ENCODE measurements at regions not wholly inside any gene's neighbourhood (a gene's known extent, or its start where the extent isn't known, plus 50 kb on each side); places are given as distances from the start of the nearest gene placed in this dataset.

DNA sequence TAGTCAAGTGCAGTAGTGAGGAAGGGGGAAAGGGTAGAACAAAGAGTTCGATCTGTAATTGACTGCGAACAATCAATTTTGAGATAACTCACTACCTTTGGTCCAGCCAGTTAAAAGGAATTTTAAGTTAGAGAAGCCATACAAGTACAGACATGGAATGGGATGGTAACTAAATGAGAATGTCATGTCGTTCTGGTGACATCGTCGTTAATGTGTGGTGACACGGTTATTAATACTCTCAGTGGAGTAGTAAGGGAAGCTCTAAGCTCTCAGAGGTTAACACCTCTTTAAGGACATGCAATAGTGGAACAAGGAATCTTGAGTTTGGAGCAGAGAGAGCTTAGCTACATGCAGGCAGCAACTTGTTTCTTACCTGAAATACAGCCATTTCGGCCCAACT lies 154.9 kb upstream of the KLF12 start:
- WGBS (ENCODE audit: insufficient coverage, low coverage, missing lambda C conversion rate) = 3% methylated on average over 7 of the region's 7 CpGs
- H3K27ac ChIP-seq (ENCODE audit: extremely low read depth, low read depth, low read length) = no peak overlapping the region
- intact Hi-C loops (cut with micrococcal nuclease) = no loop called here
- H3K4me1 ChIP-seq (replicated peaks in 1 of 2; ENCODE audit: control insufficient read depth in 2 of 2, insufficient read depth in 2 of 2, low read length in 2 of 2) = no peaks in the 10 kb centered on the region
- in situ Hi-C loops (cut with MboI) = no loop called here
- no peaks in the 10 kb centered on the region for H3K36me3 ChIP-seq (ENCODE audit: control insufficient read depth, insufficient read depth, low read length)
- H3K9me1 ChIP-seq (ENCODE audit: control insufficient read depth, insufficient read depth, low read length) = no peaks in the 10 kb centered on the region
- FAIRE-seq (no peak), DNase-seq (ENCODE audit: extremely low read depth in 1 of 4, low spot score in 3 of 4) (no peak), ATAC-seq (no peak)
- H3K79me2 ChIP-seq (ENCODE audit: control insufficient read depth, insufficient read depth, low read length) = no peaks in the 10 kb centered on the region
- no peak overlapping the region for H3K4me2 ChIP-seq (ENCODE audit: insufficient read depth, low read length)
- H3K9me3 ChIP-seq (replicated peaks; ENCODE audit: control insufficient read depth, insufficient read depth, low read depth, low read length) = no peaks in the 10 kb centered on the region
- POLR2A ChIA-PET = no interaction called here
- H3K4me3 ChIP-seq = no peak overlapping the region
- CTCF ChIA-PET (ENCODE audit: low intra/inter-chr PET ratio) = no interaction called here
- no peak overlapping the region for H2AFZ ChIP-seq (ENCODE audit: low read depth, low read length)
- H4K20me1 ChIP-seq (replicated peaks; ENCODE audit: control insufficient read depth, insufficient read depth, low read length) = no peaks in the 10 kb centered on the region
- H3K27me3 ChIP-seq (ENCODE audit: control insufficient read depth in 2 of 2, insufficient read depth in 2 of 2, low read length in 2 of 2) = no peaks in the 10 kb centered on the region
- BruUV-seq (replicated peaks) = no TSS peak
- TF ChIP-seq FOS (IDR thresholded peaks at IDR 0.05; ENCODE audit: extremely low read depth, insufficient read length) (no peak), RAD21 (CRISPR knock-in tag; conservative IDR thresholded peaks at IDR 0.05 in 1 of 2, IDR thresholded peaks at IDR 0.05 in 1 of 2) (no peak), ZNF134 (CRISPR knock-in tag; conservative IDR thresholded peaks at IDR 0.05) (no peak), ETV1 (tag; conservative IDR thresholded peaks at IDR 0.05; ENCODE audit: low read depth) (no peak), ZNF586 (CRISPR knock-in tag; conservative IDR thresholded peaks at IDR 0.05) (no peak), BRCA1 (IDR thresholded peaks at IDR 0.05) (0 out of 2 replicates have a peak, but pooled peaks have one; percentile 30), BRCA1 (CRISPR knock-in tag; IDR thresholded peaks at IDR 0.05) (no peak), ZNF175 (CRISPR knock-in tag; IDR thresholded peaks at IDR 0.05; ENCODE audit: low read depth) (no peak)
- TF ChIP-seq, protein P1, sequence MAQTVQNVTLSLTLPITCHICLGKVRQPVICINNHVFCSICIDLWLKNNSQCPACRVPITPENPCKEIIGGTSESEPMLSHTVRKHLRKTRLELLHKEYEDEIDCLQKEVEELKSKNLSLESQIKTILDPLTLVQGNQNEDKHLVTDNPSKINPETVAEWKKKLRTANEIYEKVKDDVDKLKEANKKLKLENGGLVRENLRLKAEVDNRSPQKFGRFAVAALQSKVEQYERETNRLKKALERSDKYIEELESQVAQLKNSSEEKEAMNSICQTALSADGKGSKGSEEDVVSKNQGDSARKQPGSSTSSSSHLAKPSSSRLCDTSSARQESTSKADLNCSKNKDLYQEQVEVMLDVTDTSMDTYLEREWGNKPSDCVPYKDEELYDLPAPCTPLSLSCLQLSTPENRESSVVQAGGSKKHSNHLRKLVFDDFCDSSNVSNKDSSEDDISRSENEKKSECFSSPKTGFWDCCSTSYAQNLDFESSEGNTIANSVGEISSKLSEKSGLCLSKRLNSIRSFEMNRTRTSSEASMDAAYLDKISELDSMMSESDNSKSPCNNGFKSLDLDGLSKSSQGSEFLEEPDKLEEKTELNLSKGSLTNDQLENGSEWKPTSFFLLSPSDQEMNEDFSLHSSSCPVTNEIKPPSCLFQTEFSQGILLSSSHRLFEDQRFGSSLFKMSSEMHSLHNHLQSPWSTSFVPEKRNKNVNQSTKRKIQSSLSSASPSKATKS (CRISPR knock-in tag; IDR thresholded peaks at IDR 0.05) = no peak
- no peak overlapping the region for H3K9ac ChIP-seq (ENCODE audit: insufficient read depth in 1 of 2, low read depth in 2 of 2, low read length in 2 of 2)

All from K562 (cell line).